Gastroesophageal sphincter (tissue), 3 donors: ENCODE measurements at regions not wholly inside any gene's neighbourhood (a gene's known extent, or its start where the extent isn't known, plus 50 kb on each side); places are given as distances from the start of the nearest gene placed in this dataset.

ENCODE experiments used
- EP300 ChIP-seq: sonication (generic); formaldehyde crosslinking; IDR thresholded peaks from one replicate; pipeline ENCODE4 v1.6.1; 2017; ENCODE audit warnings: antibody characterized with exemption, mild to moderate bottlenecking
- POLR2A ChIP-seq, 2 donors: fragments of 450-650 bp; IDR thresholded peaks; one replicate each; pipeline ENCODE4 v1.6.1; 2017; ENCODE audit warnings: antibody characterized with exemption in 2 of 2, mild to moderate bottlenecking in 2 of 2, moderate library complexity in 1 of 2
- POLR2AphosphoS5 ChIP-seq: sonication (generic); formaldehyde crosslinking; IDR thresholded peaks from one replicate; pipeline ENCODE4 v1.6.1; 2017; ENCODE audit warnings: antibody characterized with exemption
- TF ChIP-seq, protein P1 (sequence below), 4 experiments: fragments of 200-600 bp in 2 of 4; fragments of 450-650 bp in 2 of 4; sonication (generic) in 1 of 4; IDR thresholded peaks; one replicate each; pipeline ENCODE4 v1.5.1; 2017 to 2019; ENCODE audit warnings: antibody characterized with exemption in 4 of 4, mild to moderate bottlenecking in 2 of 4, moderate library complexity in 2 of 4

GRCh38 chr18:45384137-45384961, 230.9 kb upstream of the SLC14A2 start:
- TF ChIP-seq, protein P1, sequence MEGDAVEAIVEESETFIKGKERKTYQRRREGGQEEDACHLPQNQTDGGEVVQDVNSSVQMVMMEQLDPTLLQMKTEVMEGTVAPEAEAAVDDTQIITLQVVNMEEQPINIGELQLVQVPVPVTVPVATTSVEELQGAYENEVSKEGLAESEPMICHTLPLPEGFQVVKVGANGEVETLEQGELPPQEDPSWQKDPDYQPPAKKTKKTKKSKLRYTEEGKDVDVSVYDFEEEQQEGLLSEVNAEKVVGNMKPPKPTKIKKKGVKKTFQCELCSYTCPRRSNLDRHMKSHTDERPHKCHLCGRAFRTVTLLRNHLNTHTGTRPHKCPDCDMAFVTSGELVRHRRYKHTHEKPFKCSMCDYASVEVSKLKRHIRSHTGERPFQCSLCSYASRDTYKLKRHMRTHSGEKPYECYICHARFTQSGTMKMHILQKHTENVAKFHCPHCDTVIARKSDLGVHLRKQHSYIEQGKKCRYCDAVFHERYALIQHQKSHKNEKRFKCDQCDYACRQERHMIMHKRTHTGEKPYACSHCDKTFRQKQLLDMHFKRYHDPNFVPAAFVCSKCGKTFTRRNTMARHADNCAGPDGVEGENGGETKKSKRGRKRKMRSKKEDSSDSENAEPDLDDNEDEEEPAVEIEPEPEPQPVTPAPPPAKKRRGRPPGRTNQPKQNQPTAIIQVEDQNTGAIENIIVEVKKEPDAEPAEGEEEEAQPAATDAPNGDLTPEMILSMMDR (IDR thresholded peaks at IDR 0.05): peak; percentile 28 to 67 (median 48)
- TF ChIP-seq POLR2AphosphoS5 (no peak), EP300 (no peak), POLR2A (IDR thresholded peaks at IDR 0.05) (no peak)
